DMS 273 (cell line): ENCODE measurements at regions not wholly inside any gene's neighbourhood (a gene's known extent, or its start where the extent isn't known, plus 50 kb on each side); places are given as distances from the start of the nearest gene placed in this dataset.
A peak's percentile ranks its signal among the peaks of the same experiment; 100 is the strongest.

Experiments used
- DNase-seq: peaks from one replicate; lab custom pipeline; 2025; ENCODE audit not compliant: unreplicated experiment; lab: John Stamatoyannopoulos, UW

DNA sequence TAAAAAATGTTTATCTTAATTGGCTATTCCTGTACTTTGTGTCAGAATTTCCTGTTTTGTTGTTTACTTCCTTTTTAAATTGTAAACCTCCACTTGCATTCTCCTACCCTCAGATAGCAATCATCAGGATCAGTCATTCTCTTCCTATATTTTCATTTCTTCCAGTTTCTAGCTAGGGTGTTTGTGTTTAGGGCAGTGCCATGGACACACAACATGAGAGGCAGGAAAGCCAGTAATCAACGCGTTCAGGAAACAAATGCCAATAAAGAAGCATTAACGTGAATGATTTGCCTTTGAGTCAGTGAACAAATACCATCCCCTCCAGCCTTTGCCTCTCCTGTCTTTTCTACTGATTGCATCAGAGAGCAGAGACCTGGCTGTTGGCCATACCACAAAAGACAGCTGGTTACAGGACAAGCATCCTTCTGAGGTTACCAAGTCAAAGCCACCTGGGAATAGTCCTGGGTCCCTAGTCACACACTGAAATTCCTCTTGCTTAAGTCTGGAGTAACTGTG, 56.7 kb upstream of the FHL2 start:
- peak; percentile 78 for DNase-seq

GRCh38 chr2:105454801-105455485, 56.1 kb upstream of the FHL2 start:
- peak; percentile 74 for DNase-seq

GRCh38 chr2:105451571-105452166, 52.8 kb upstream of the FHL2 start:
- DNase-seq, result no peak

- DNase-seq, result peak; percentile 58
Observed at GRCh38 chr2:105450471-105450870, 51.6 kb upstream of the FHL2 start.

GRCh38 chr2:105449076-105449475, 50.2 kb upstream of the FHL2 start:
- peak; percentile 77 for DNase-seq
